ENCODE measurements at regions not wholly inside any gene's neighbourhood (a gene's known extent, or its start where the extent isn't known, plus 50 kb on each side); places are given as distances from the start of the nearest gene placed in this dataset.
"Not testable (repeated sequence)": the region's sequence is repeated elsewhere in the genome, so short reads cannot be mapped to it uniquely, and the experiment has no call there.

DNA sequence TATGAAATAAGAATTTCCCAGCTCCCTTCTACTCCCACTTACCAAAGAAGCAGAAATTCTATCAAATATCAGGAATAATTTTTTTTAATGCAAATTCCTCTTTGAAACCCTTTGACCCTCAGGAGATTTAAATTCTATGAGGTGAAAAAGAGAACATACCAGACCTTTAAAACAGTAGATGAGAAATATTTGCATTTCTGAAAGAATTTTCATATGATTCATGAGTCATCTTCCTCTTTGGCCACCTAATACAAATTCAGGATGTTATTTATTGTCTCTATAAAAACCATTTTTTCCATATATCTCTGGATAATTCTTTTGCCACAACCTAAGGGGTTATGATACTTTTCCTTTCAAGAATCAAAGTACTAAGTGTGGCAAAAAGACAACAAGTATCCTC is 67.3 kb upstream of the ST3GAL6 start:
- DNase-seq (no peak), ATAC-seq (no peak)
- intact Hi-C loops (cut with DNase I) = no loop called here
- Histone ChIP-seq H3K36me3 (ENCODE audit: insufficient read depth in 1 of 2, low read depth in 1 of 2) (no peaks in the 10 kb centered on the region), H3K4me3 (no peak overlapping the region), H3K27me3 (ENCODE audit: insufficient read depth in 3 of 3, low read length in 2 of 3) (no peaks in the 10 kb centered on the region), H3K27ac (no peak overlapping the region), H3K4me1 (no peaks in the 10 kb centered on the region), H3K9me3 (no peaks in the 10 kb centered on the region)
- TF ChIP-seq, protein P1, sequence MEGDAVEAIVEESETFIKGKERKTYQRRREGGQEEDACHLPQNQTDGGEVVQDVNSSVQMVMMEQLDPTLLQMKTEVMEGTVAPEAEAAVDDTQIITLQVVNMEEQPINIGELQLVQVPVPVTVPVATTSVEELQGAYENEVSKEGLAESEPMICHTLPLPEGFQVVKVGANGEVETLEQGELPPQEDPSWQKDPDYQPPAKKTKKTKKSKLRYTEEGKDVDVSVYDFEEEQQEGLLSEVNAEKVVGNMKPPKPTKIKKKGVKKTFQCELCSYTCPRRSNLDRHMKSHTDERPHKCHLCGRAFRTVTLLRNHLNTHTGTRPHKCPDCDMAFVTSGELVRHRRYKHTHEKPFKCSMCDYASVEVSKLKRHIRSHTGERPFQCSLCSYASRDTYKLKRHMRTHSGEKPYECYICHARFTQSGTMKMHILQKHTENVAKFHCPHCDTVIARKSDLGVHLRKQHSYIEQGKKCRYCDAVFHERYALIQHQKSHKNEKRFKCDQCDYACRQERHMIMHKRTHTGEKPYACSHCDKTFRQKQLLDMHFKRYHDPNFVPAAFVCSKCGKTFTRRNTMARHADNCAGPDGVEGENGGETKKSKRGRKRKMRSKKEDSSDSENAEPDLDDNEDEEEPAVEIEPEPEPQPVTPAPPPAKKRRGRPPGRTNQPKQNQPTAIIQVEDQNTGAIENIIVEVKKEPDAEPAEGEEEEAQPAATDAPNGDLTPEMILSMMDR (IDR thresholded peaks at IDR 0.05) = no peak

DNA sequence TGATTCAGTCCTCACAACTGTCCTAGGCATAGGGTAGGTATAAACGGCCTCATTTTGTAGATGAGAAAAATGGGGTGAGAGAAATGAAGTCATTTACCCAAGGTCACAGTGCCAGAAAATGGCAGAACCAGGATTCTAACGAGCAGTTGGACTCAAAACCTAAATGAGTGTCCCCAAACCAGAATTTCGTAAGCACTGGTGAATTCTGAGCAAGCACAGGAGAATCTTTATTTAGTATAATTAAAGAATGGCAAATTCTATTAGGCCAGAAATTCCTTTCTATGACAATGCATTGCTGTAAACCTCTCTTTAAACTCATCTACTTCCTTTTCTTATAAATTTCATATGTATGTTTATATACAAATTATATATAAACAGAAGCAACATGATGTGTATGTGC is 66.8 kb upstream of the ST3GAL6 start:
- ATAC-seq; H3K9me3 ChIP-seq; H3K27me3 ChIP-seq (ENCODE audit: insufficient read depth in 3 of 3, low read length in 2 of 3); H3K4me3 ChIP-seq; intact Hi-C loops (cut with DNase I); H3K36me3 ChIP-seq (ENCODE audit: insufficient read depth in 1 of 2, low read depth in 1 of 2); H3K27ac ChIP-seq; DNase-seq; H3K4me1 ChIP-seq: not testable (repeated sequence)
- WGBS, 3 donors = 65 to 70% (median 70%) methylated on average over 3 of the region's 3 CpGs

DNA sequence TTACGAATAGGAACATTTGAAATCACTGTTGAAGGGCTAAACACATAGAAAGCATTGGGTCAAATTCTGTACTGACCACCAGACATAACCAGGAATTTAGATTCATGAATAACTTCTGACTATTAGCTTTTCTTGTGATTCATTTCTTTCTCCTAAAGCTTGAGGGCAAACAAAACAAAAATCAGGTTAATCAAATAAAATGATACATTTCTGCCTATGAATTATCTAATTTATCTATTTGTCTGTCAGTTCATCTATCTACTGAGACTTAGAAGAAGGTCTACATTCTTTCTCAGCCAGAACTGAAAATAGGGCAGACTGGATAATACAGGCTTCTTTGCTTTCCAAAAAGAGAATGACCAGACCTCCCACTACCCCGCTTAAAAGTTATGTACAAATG is 65.9 kb upstream of the ST3GAL6 start:
- intact Hi-C loops (cut with DNase I) = no loop called here
- ATAC-seq = no peak
- no peak overlapping the region for H3K4me3 ChIP-seq
- H3K27me3 ChIP-seq (ENCODE audit: insufficient read depth in 3 of 3, low read length in 2 of 3) = no peaks in the 10 kb centered on the region
- no peaks in the 10 kb centered on the region for H3K36me3 ChIP-seq (ENCODE audit: insufficient read depth in 1 of 2, low read depth in 1 of 2)
- no peak for DNase-seq
- H3K4me1 ChIP-seq = no peaks in the 10 kb centered on the region
- no peaks in the 10 kb centered on the region for H3K9me3 ChIP-seq
- WGBS, 3 donors = 82 to 94% (median 93%) methylated on average over 2 of the region's 2 CpGs
- TF ChIP-seq, protein P1 (IDR thresholded peaks at IDR 0.05) = no peak
- no peak overlapping the region for H3K27ac ChIP-seq

DNA sequence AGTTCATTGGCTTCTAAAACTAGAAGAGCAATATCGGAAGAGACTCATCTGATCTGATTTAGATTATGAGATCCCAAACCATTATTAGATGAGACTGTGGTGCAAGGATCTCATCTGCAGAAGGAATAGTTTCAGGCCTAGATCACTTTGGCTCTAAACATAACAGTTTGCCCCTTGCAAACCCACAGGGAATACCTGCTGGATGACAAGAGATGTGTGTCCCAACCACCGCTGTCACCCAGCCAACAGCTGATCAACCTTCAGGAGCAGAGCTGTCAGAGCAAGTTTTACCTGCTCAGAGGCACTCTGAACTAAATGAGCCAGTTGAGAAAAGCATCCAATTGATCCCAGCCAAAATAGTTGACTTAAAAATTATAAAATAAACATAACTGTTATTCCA is 64.0 kb upstream of the ST3GAL6 start:
- H3K27ac ChIP-seq = no peak overlapping the region
- intact Hi-C loops (cut with DNase I) = no loop called here
- no peaks in the 10 kb centered on the region for H3K9me3 ChIP-seq
- ATAC-seq = peak in 3 of 4 donors; percentile 28 to 67 (median 59)
- no peak for DNase-seq
- H3K36me3 ChIP-seq (ENCODE audit: insufficient read depth in 1 of 2, low read depth in 1 of 2) = no peaks in the 10 kb centered on the region
- H3K4me3 ChIP-seq = no peak overlapping the region
- 86 to 93% (median 86%) methylated on average over 2 of the region's 2 CpGs for WGBS, 3 donors
- H3K27me3 ChIP-seq (ENCODE audit: insufficient read depth in 3 of 3, low read length in 2 of 3) = no peaks in the 10 kb centered on the region
- TF ChIP-seq, protein P1 (IDR thresholded peaks at IDR 0.05) = no peak
- no peaks in the 10 kb centered on the region for H3K4me1 ChIP-seq

DNA sequence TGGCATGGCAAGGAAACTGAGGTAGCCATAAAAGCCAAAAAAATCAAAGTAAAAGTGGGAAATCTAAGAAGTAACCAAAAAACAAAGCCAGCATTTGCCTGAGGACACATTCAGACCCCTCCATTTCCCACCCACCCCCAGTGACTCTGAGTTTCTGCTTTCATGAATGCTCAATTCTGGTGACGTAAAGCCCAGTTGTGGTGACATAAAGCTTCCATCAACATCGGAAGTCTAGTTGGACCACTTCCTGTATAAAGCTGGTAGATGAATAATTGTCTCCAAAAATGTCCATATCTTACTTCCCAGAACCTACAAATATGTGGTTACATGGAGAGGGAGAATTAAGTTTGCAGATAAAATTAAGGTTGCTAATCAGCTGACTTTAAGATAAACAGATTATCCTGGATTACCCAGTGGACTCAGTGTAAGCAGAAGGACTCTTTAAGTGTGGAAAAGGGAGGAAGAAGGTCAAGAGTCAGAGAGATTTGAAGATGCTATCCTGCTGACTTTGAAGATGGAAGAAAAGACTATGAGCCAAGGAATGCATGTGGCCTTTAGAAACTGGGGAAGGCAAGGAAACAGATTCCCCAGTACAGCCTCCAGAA is 62.0 kb upstream of the ST3GAL6 start:
- no peaks in the 10 kb centered on the region for H3K36me3 ChIP-seq (ENCODE audit: insufficient read depth in 1 of 2, low read depth in 1 of 2)
- DNase-seq (no peak), ATAC-seq (no peak)
- no peaks in the 10 kb centered on the region for H3K27me3 ChIP-seq (ENCODE audit: insufficient read depth in 3 of 3, low read length in 2 of 3)
- TF ChIP-seq, protein P1 (IDR thresholded peaks at IDR 0.05) = no peak
- H3K27ac ChIP-seq = no peak overlapping the region
- 73 to 78% (median 77%) methylated on average over 2 of the region's 2 CpGs for WGBS, 3 donors
- H3K9me3 ChIP-seq = no peaks in the 10 kb centered on the region
- no peaks in the 10 kb centered on the region for H3K4me1 ChIP-seq
- H3K4me3 ChIP-seq = no peak overlapping the region
- intact Hi-C loops (cut with DNase I) = no loop called here

Measured in psoas muscle (tissue), 7 donors.